IMR-90 (cell line): ENCODE measurements at regions not wholly inside any gene's neighbourhood (a gene's known extent, or its start where the extent isn't known, plus 50 kb on each side); places are given as distances from the start of the nearest gene placed in this dataset.
"Not testable (repeated sequence)": the region's sequence is repeated elsewhere in the genome, so short reads cannot be mapped to it uniquely, and the experiment has no call there.

ENCODE experiments used
- ATAC-seq: fragments of 200-7000 bp; cut with Tn5 transposase; 2 replicates; pipeline ENCODE4 v1.9.1; 2020; ENCODE audit warnings: low read depth, mild to moderate bottlenecking, moderate library complexity
- BruUV-seq: library from RNA; stranded (reverse); fragments of 400-500 nt; replicated peaks from 2 replicates; lab custom pipeline; 2021; lab: Mats Ljungman, UMichigan
- CTCF ChIA-PET: fragments of 300-600 bp; formaldehyde crosslinking; extraction: SDS; loops from one replicate; lab custom pipeline; 2021; ENCODE audit warnings: antibody characterized with exemption; lab: Yijun Ruan, JAX
- POLR2A ChIA-PET: fragments of 300-600 bp; sonication (Branson Sonifier 250); formaldehyde crosslinking; loops from one replicate; lab custom pipeline; 2022; ENCODE audit warnings: antibody characterized with exemption; ENCODE audit not compliant: unreplicated experiment; lab: Charles Lee
- DNase-seq: peaks from one replicate; pipeline ENCODE4 v3.0.0; 2013
- H2AFZ ChIP-seq: replicated peaks from 2 replicates; pipeline ENCODE3; 2013; ENCODE audit warnings: low read length, mild to moderate bottlenecking; ENCODE audit not compliant: poor library complexity
- H2AK5ac ChIP-seq: 2 replicates; pipeline ENCODE4 v1.6.1; 2013; ENCODE audit warnings: low read depth, low read length, inconsistent platforms
- H2AK9ac ChIP-seq: replicated peaks from 2 replicates; pipeline ENCODE3; 2013; ENCODE audit warnings: mild to moderate bottlenecking, low read depth, low read length, moderate library complexity; ENCODE audit not compliant: poor library complexity
- H2BK120ac ChIP-seq: 2 replicates; pipeline ENCODE4 v1.6.1; 2013; ENCODE audit warnings: low read depth, low read length, inconsistent platforms
- H2BK15ac ChIP-seq: 3 replicates; pipeline ENCODE4 v1.6.1; 2013; ENCODE audit warnings: low read depth, low read length, inconsistent platforms
- H2BK20ac ChIP-seq: 2 replicates; pipeline ENCODE4 v1.6.1; 2013; ENCODE audit warnings: low read depth, mild to moderate bottlenecking, inconsistent platforms, low read length, moderate library complexity
- H2BK5ac ChIP-seq: 2 replicates; pipeline ENCODE4 v1.6.1; 2013; ENCODE audit warnings: mild to moderate bottlenecking, low read depth, low read length, inconsistent platforms; ENCODE audit not compliant: poor library complexity, severe bottlenecking
- H3K14ac ChIP-seq: replicated peaks from 2 replicates; pipeline ENCODE4 v1.6.1; 2013; ENCODE audit warnings: low read depth, low read length, inconsistent platforms
- H3K18ac ChIP-seq: 2 replicates; pipeline ENCODE4 v1.6.1; 2013; ENCODE audit warnings: low read depth, low read length, control low read depth
- H3K23ac ChIP-seq: 2 replicates; pipeline ENCODE4 v1.6.1; 2013; ENCODE audit warnings: low read depth, low read length, inconsistent platforms
- H3K27ac ChIP-seq: 2 replicates; pipeline ENCODE4 v1.5.1; 2013; ENCODE audit warnings: mild to moderate bottlenecking, control low read depth, low read length; ENCODE audit not compliant: insufficient read depth
- H3K27me3 ChIP-seq: 2 replicates; pipeline ENCODE4 v1.6.1; 2013; ENCODE audit warnings: low read length; ENCODE audit not compliant: control insufficient read depth, insufficient read depth
- H3K36me3 ChIP-seq: 2 replicates; pipeline ENCODE4 v1.6.1; 2013; ENCODE audit warnings: low read length, mixed read lengths; ENCODE audit not compliant: control insufficient read depth, insufficient read depth
- H3K4ac ChIP-seq: 2 replicates; pipeline ENCODE4 v1.6.1; 2013; ENCODE audit warnings: low read depth, low read length, inconsistent platforms
- H3K4me1 ChIP-seq: 2 replicates; pipeline ENCODE4 v1.6.1; 2013; ENCODE audit warnings: low read length, mixed read lengths; ENCODE audit not compliant: control insufficient read depth, insufficient read depth
- H3K4me2 ChIP-seq: 2 replicates; pipeline ENCODE4 v1.6.1; 2013; ENCODE audit warnings: low read depth, mild to moderate bottlenecking, control low read depth, low read length, moderate library complexity
- H3K4me3 ChIP-seq: 2 replicates; pipeline ENCODE4 v1.5.1; 2013; ENCODE audit warnings: low read depth, mild to moderate bottlenecking, control low read depth, low read length, moderate library complexity; ENCODE audit not compliant: insufficient read depth
- H3K56ac ChIP-seq: 2 replicates; pipeline ENCODE4 v1.6.1; 2013; ENCODE audit warnings: low read length, inconsistent platforms; ENCODE audit not compliant: insufficient read depth; ENCODE audit errors: extremely low read depth
- H3K79me1 ChIP-seq, 2 experiments: 2 replicates each; pipeline ENCODE4 v1.6.1; 2013; ENCODE audit warnings: low read length in 2 of 2, inconsistent platforms in 1 of 2, low read depth in 1 of 2
- H3K9ac ChIP-seq: 2 replicates; pipeline ENCODE4 v1.6.1; 2013; ENCODE audit warnings: low read depth, low read length, control low read depth
- H3K9me1 ChIP-seq: 2 replicates; pipeline ENCODE4 v1.6.1; 2013; ENCODE audit warnings: low read length, inconsistent platforms; ENCODE audit not compliant: insufficient read depth
- H3K9me3 ChIP-seq: 2 replicates; pipeline ENCODE4 v1.6.1; 2013; ENCODE audit warnings: low read length; ENCODE audit not compliant: control insufficient read depth, insufficient read depth
- H4K20me1 ChIP-seq: 2 replicates; pipeline ENCODE4 v1.6.1; 2013; ENCODE audit warnings: low read length, inconsistent platforms; ENCODE audit not compliant: insufficient read depth
- H4K5ac ChIP-seq: 2 replicates; pipeline ENCODE4 v1.6.1; 2013; ENCODE audit warnings: mild to moderate bottlenecking, low read depth, low read length, control low read depth
- H4K8ac ChIP-seq, 2 experiments: 2 replicates each; pipeline ENCODE4 v1.6.1; 2013; ENCODE audit warnings: low read depth in 2 of 2, low read length in 2 of 2, control low read depth in 1 of 2, inconsistent platforms in 1 of 2
- H4K91ac ChIP-seq: 2 replicates; pipeline ENCODE4 v1.6.1; 2013; ENCODE audit warnings: low read depth, low read length, inconsistent platforms; ENCODE audit not compliant: insufficient read depth
- MAZ ChIP-seq: IDR thresholded peaks from 2 replicates; pipeline ENCODE4 v1.6.1; 2012; ENCODE audit warnings: low read depth, mild to moderate bottlenecking, low read length, improper control_type of control experiment, moderate library complexity, borderline replicate concordance
- MXI1 ChIP-seq: IDR thresholded peaks from 2 replicates; pipeline ENCODE4 v1.6.1; 2012; ENCODE audit warnings: low read depth, mild to moderate bottlenecking, low read length, moderate library complexity, borderline replicate concordance
- RCOR1 ChIP-seq: IDR thresholded peaks from 2 replicates; pipeline ENCODE4 v1.6.1; 2012; ENCODE audit warnings: mild to moderate bottlenecking, low read length, improper control_type of control experiment; ENCODE audit not compliant: insufficient replicate concordance
- WGBS, 2 experiments: methylation state at CpG; one replicate each; pipeline versions ENCODE4 v1.1.5 to v1.1.7; 2013; ENCODE audit warnings: missing lambda C conversion rate in 2 of 2; ENCODE audit not compliant: insufficient read length in 1 of 2; ENCODE audit errors: extremely low coverage in 2 of 2; 5-methylcytosine and 5-hydroxymethylcytosine counted together
- dilution Hi-C: fragments of 300-500 bp; cut with HindIII; formaldehyde crosslinking; loops from one replicate; pipeline ENCODE4 v1.14.3; 2018; ENCODE audit warnings: low sequenced_read_pairs; ENCODE audit not compliant: unreplicated experiment
- in situ Hi-C: fragments of 300-500 bp; cut with MboI; formaldehyde crosslinking; loops from 3 replicates; pipeline ENCODE4 v1.14.3; 2019; ENCODE audit warnings: low sequenced_read_pairs, inconsistent platforms, mixed read lengths
- intact Hi-C: fragments of 100-400 bp; cut with micrococcal nuclease; formaldehyde crosslinking; loops from 2 replicates; pipeline ENCODE4 v1.10.0; 2022
- TF ChIP-seq, protein P1 (sequence below): fragments of 150-350 bp; IDR thresholded peaks from 2 replicates; pipeline ENCODE4 v1.6.1; 2016; ENCODE audit warnings: low read depth, mild to moderate bottlenecking, low read length, moderate library complexity, borderline replicate concordance
- TF ChIP-seq, protein P2 (sequence below): conservative IDR thresholded peaks from 2 replicates; pipeline ENCODE4 v1.5.1; 2012; ENCODE audit warnings: mild to moderate bottlenecking, low read depth, low read length, improper control_type of control experiment

- dilution Hi-C loops (no loop called here), intact Hi-C loops (no loop called here), in situ Hi-C loops (no loop called here)
- H4K5ac ChIP-seq, result no peak overlapping the region
- no peaks in the 10 kb centered on the region for H4K20me1 ChIP-seq
- TF ChIP-seq RCOR1, result no peak
- TF ChIP-seq MXI1, result no peak
- TF ChIP-seq, protein P1, sequence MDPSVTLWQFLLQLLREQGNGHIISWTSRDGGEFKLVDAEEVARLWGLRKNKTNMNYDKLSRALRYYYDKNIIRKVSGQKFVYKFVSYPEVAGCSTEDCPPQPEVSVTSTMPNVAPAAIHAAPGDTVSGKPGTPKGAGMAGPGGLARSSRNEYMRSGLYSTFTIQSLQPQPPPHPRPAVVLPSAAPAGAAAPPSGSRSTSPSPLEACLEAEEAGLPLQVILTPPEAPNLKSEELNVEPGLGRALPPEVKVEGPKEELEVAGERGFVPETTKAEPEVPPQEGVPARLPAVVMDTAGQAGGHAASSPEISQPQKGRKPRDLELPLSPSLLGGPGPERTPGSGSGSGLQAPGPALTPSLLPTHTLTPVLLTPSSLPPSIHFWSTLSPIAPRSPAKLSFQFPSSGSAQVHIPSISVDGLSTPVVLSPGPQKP, result no peak
- TF ChIP-seq, protein P2, sequence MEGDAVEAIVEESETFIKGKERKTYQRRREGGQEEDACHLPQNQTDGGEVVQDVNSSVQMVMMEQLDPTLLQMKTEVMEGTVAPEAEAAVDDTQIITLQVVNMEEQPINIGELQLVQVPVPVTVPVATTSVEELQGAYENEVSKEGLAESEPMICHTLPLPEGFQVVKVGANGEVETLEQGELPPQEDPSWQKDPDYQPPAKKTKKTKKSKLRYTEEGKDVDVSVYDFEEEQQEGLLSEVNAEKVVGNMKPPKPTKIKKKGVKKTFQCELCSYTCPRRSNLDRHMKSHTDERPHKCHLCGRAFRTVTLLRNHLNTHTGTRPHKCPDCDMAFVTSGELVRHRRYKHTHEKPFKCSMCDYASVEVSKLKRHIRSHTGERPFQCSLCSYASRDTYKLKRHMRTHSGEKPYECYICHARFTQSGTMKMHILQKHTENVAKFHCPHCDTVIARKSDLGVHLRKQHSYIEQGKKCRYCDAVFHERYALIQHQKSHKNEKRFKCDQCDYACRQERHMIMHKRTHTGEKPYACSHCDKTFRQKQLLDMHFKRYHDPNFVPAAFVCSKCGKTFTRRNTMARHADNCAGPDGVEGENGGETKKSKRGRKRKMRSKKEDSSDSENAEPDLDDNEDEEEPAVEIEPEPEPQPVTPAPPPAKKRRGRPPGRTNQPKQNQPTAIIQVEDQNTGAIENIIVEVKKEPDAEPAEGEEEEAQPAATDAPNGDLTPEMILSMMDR, result no peak
- no peak for TF ChIP-seq MAZ
- no peak overlapping the region for H2BK5ac ChIP-seq
- ChIA-PET CTCF (no interaction called here), POLR2A (no interaction called here)
- H3K9ac ChIP-seq, result no peak overlapping the region
- H3K23ac ChIP-seq, result no peak overlapping the region
- H3K4me2 ChIP-seq, result no peak overlapping the region
- no peaks in the 10 kb centered on the region for H3K4me1 ChIP-seq
- H3K27ac ChIP-seq, result no peak overlapping the region
- no peak overlapping the region for H2AK9ac ChIP-seq
- H3K9me3 ChIP-seq, result no peaks in the 10 kb centered on the region
- H4K8ac ChIP-seq, result no peak overlapping the region
- no peak overlapping the region for H3K18ac ChIP-seq
- H3K56ac ChIP-seq, result no peak overlapping the region
- no peak overlapping the region for H2BK15ac ChIP-seq
- WGBS, 2 experiments, result 86% methylated on average over 1 of the region's 4 CpGs; no CpG with 5 or more reads in 1 of the 2 experiments
- H3K14ac ChIP-seq, result no peak overlapping the region
- no peak overlapping the region for H2BK120ac ChIP-seq
- DNase-seq, result no peak
- H3K27me3 ChIP-seq, result peaks cover 5% of the 10 kb centered on the region
- no peak overlapping the region for H2BK20ac ChIP-seq
- no peak overlapping the region for H3K4me3 ChIP-seq
- H3K4ac ChIP-seq, result no peak overlapping the region
- no TSS peak for BruUV-seq
- no peak for ATAC-seq
- H3K9me1 ChIP-seq, result no peaks in the 10 kb centered on the region
- H3K36me3 ChIP-seq, result no peaks in the 10 kb centered on the region
- H2AFZ ChIP-seq, result no peak overlapping the region
- no peaks in the 10 kb centered on the region for H3K79me1 ChIP-seq
- H4K91ac ChIP-seq, result no peak overlapping the region
- H2AK5ac ChIP-seq, result no peak overlapping the region
Observed at GRCh38 chr5:39654715-39655114, 229.9 kb upstream of the DAB2 start.

DNA sequence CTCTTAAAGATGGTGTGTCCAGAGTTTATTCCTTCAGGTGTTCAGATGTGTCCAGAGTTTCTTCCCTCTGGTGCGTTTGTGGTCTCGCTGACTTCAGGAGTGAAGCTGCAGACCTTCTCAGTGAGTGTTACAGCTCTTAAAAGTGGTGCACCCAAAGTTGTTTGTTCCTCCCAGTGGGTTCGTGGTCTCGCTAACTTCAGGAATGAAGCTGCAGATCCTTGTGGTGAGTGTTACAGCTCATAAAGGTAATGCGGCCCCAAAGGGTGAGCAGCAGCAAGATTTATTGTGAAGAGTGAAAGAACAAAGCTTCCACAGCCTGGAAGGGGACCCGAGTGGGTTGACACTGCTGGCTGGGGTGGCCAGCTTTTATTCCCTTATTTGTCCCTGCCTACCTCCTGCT is 227.7 kb upstream of the DAB2 start:
- H3K56ac ChIP-seq, H3K9me1 ChIP-seq, H4K91ac ChIP-seq, H2BK20ac ChIP-seq, POLR2A ChIA-PET, H4K5ac ChIP-seq, H3K4ac ChIP-seq, intact Hi-C loops, H3K4me2 ChIP-seq, DNase-seq, CTCF ChIA-PET, H3K27me3 ChIP-seq, H2BK120ac ChIP-seq, H3K14ac ChIP-seq, H4K8ac ChIP-seq, H3K27ac ChIP-seq, H3K36me3 ChIP-seq, H3K4me3 ChIP-seq, H3K4me1 ChIP-seq, H2AK9ac ChIP-seq, H3K9me3 ChIP-seq, H2AK5ac ChIP-seq, H2BK5ac ChIP-seq, H4K20me1 ChIP-seq, ATAC-seq, dilution Hi-C loops, H3K9ac ChIP-seq, H2BK15ac ChIP-seq, BruUV-seq, H3K23ac ChIP-seq, H3K18ac ChIP-seq, in situ Hi-C loops, H3K79me1 ChIP-seq, H2AFZ ChIP-seq: not testable (repeated sequence)
- WGBS, 2 experiments, result 0% methylated on average over 1 of the region's 6 CpGs; no CpG with 5 or more reads in 1 of the 2 experiments
